ENCODE measurements at regions not wholly inside any gene's neighbourhood (a gene's known extent, or its start where the extent isn't known, plus 50 kb on each side); places are given as distances from the start of the nearest gene placed in this dataset.
A peak's percentile ranks its signal among the peaks of the same experiment; 100 is the strongest.

DNA sequence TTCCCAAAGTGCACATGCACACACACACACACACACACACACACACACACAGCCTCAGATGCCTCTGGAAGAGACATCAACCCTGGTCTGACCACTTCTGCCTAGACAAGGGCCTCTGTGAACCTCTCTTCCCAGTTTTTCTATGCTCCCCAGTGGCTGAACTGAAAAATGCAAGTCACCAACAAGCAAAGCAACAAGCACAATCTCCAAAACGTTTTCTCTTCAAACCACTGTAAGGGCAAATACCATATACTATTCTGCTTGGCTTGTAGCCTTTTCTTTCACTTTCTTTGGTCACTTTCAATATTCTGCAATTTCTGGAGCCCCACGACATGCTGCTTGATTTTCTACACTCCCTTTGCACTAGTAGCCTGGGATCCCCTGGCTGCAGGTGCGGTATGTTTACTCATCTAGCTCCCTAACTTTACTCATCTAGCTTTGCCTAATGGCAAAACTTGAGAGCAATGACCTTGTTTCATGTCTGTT, 121.4 kb upstream of the DST start:
- peak overlapping the region; percentile 56 for H3K27ac ChIP-seq (ENCODE audit: insufficient read depth, low read depth, low read length, poor library complexity, severe bottlenecking)
- H3K4me1 ChIP-seq (ENCODE audit: control insufficient read depth, insufficient read depth, low read length) = peaks cover 7% of the 10 kb centered on the region
- WGBS, 2 experiments = 38 to 53% methylated on average over 3 of the region's 3 CpGs
- no peaks in the 10 kb centered on the region for H3K36me3 ChIP-seq (ENCODE audit: control insufficient read depth, insufficient read depth, low read length)
- H3K27me3 ChIP-seq (ENCODE audit: control insufficient read depth, insufficient read depth, low read length, poor library complexity, severe bottlenecking) = no peaks in the 10 kb centered on the region
- no peak overlapping the region for H3K4me3 ChIP-seq (ENCODE audit: insufficient read depth, low read depth, low read length)
- H3K9me3 ChIP-seq (ENCODE audit: control insufficient read depth, low read length) = no peaks in the 10 kb centered on the region

GRCh38 chr6:56761651-56762050, 119.0 kb upstream of the DST start:
- Histone ChIP-seq H3K4me3 (ENCODE audit: insufficient read depth, low read depth, low read length) (no peak overlapping the region), H3K27ac (ENCODE audit: insufficient read depth, low read depth, low read length, poor library complexity, severe bottlenecking) (no peak overlapping the region), H3K36me3 (ENCODE audit: control insufficient read depth, insufficient read depth, low read length) (no peaks in the 10 kb centered on the region), H3K27me3 (ENCODE audit: control insufficient read depth, insufficient read depth, low read length, poor library complexity, severe bottlenecking) (no peaks in the 10 kb centered on the region), H3K9me3 (ENCODE audit: control insufficient read depth, low read length) (no peaks in the 10 kb centered on the region), H3K4me1 (ENCODE audit: control insufficient read depth, insufficient read depth, low read length) (peaks cover 18% of the 10 kb centered on the region)
- 100% methylated on average over 1 of the region's 1 CpG; no CpG with 5 or more reads in 1 of the 2 experiments for WGBS, 2 experiments

DNA sequence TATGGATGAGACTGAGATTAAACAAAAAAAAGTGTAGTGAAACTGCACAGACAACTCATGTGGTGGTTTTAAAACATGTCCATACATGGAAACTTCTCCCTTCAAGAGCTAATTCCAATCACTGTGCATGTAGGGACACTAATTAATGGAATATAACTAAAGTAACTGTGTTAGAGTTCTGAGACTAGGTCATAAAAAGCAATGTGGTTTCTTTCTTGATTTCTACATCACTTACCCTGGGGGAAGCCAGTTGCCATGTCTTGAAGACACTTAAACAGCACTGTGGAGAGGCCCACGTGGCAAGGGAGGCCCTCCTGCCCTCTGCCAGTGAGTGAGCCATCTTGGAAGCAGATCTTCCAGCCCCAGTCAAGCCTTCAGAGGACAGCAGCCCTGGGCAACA, 118.2 kb upstream of the DST start:
- H3K4me1 ChIP-seq (ENCODE audit: control insufficient read depth, insufficient read depth, low read length) = peaks cover 25% of the 10 kb centered on the region
- no peak overlapping the region for H3K27ac ChIP-seq (ENCODE audit: insufficient read depth, low read depth, low read length, poor library complexity, severe bottlenecking)
- H3K36me3 ChIP-seq (ENCODE audit: control insufficient read depth, insufficient read depth, low read length) = no peaks in the 10 kb centered on the region
- no peaks in the 10 kb centered on the region for H3K9me3 ChIP-seq (ENCODE audit: control insufficient read depth, low read length)
- no peaks in the 10 kb centered on the region for H3K27me3 ChIP-seq (ENCODE audit: control insufficient read depth, insufficient read depth, low read length, poor library complexity, severe bottlenecking)
- 77 to 88% methylated on average over 1 of the region's 1 CpG for WGBS, 2 experiments
- no peak overlapping the region for H3K4me3 ChIP-seq (ENCODE audit: insufficient read depth, low read depth, low read length)

- Histone ChIP-seq H3K9me3 (ENCODE audit: control insufficient read depth, low read length) (no peaks in the 10 kb centered on the region), H3K4me1 (ENCODE audit: control insufficient read depth, insufficient read depth, low read length) (peaks cover 25% of the 10 kb centered on the region), H3K27me3 (ENCODE audit: control insufficient read depth, insufficient read depth, low read length, poor library complexity, severe bottlenecking) (no peaks in the 10 kb centered on the region), H3K27ac (ENCODE audit: insufficient read depth, low read depth, low read length, poor library complexity, severe bottlenecking) (peak overlapping the region; percentile 22), H3K4me3 (ENCODE audit: insufficient read depth, low read depth, low read length) (no peak overlapping the region), H3K36me3 (ENCODE audit: control insufficient read depth, insufficient read depth, low read length) (no peaks in the 10 kb centered on the region)
- 8 to 11% methylated on average over 2 of the region's 2 CpGs for WGBS, 2 experiments
Observed at GRCh38 chr6:56759521-56759920, 116.8 kb upstream of the DST start.

GRCh38 chr6:56758553-56758952, 115.9 kb upstream of the DST start:
- H3K27ac ChIP-seq (ENCODE audit: insufficient read depth, low read depth, low read length, poor library complexity, severe bottlenecking) = peak overlapping the region; percentile 19
- WGBS, 2 experiments = 92 to 94% methylated on average over 2 of the region's 2 CpGs

GRCh38 chr6:56758120-56758519, 115.4 kb upstream of the DST start:
- no peak overlapping the region for H3K4me3 ChIP-seq (ENCODE audit: insufficient read depth, low read depth, low read length)
- peak overlapping the region; percentile 19 for H3K27ac ChIP-seq (ENCODE audit: insufficient read depth, low read depth, low read length, poor library complexity, severe bottlenecking)
- no peaks in the 10 kb centered on the region for H3K27me3 ChIP-seq (ENCODE audit: control insufficient read depth, insufficient read depth, low read length, poor library complexity, severe bottlenecking)
- no peaks in the 10 kb centered on the region for H3K9me3 ChIP-seq (ENCODE audit: control insufficient read depth, low read length)
- no peaks in the 10 kb centered on the region for H3K36me3 ChIP-seq (ENCODE audit: control insufficient read depth, insufficient read depth, low read length)
- H3K4me1 ChIP-seq (ENCODE audit: control insufficient read depth, insufficient read depth, low read length) = peaks cover 25% of the 10 kb centered on the region

More at GRCh38 chr6:56758553-56758952, 115.9 kb upstream of the DST start:
- no peak overlapping the region for H3K4me3 ChIP-seq (ENCODE audit: insufficient read depth, low read depth, low read length)
- peaks cover 25% of the 10 kb centered on the region for H3K4me1 ChIP-seq (ENCODE audit: control insufficient read depth, insufficient read depth, low read length)
- H3K27me3 ChIP-seq (ENCODE audit: control insufficient read depth, insufficient read depth, low read length, poor library complexity, severe bottlenecking) = no peaks in the 10 kb centered on the region
- no peaks in the 10 kb centered on the region for H3K36me3 ChIP-seq (ENCODE audit: control insufficient read depth, insufficient read depth, low read length)
- H3K9me3 ChIP-seq (ENCODE audit: control insufficient read depth, low read length) = no peaks in the 10 kb centered on the region

- H3K36me3 ChIP-seq (ENCODE audit: control insufficient read depth, insufficient read depth, low read length) = no peaks in the 10 kb centered on the region
- H3K4me3 ChIP-seq (ENCODE audit: insufficient read depth, low read depth, low read length) = no peak overlapping the region
- no peaks in the 10 kb centered on the region for H3K9me3 ChIP-seq (ENCODE audit: control insufficient read depth, low read length)
- H3K27ac ChIP-seq (ENCODE audit: insufficient read depth, low read depth, low read length, poor library complexity, severe bottlenecking) = no peak overlapping the region
- WGBS, 2 experiments = 75 to 92% methylated on average over 1 of the region's 1 CpG
- peaks cover 25% of the 10 kb centered on the region for H3K4me1 ChIP-seq (ENCODE audit: control insufficient read depth, insufficient read depth, low read length)
- H3K27me3 ChIP-seq (ENCODE audit: control insufficient read depth, insufficient read depth, low read length, poor library complexity, severe bottlenecking) = no peaks in the 10 kb centered on the region
Observed at GRCh38 chr6:56757588-56757984, 114.9 kb upstream of the DST start.

- Histone ChIP-seq H3K4me1 (ENCODE audit: control insufficient read depth, insufficient read depth, low read length) (peaks cover 25% of the 10 kb centered on the region), H3K36me3 (ENCODE audit: control insufficient read depth, insufficient read depth, low read length) (no peaks in the 10 kb centered on the region), H3K27ac (ENCODE audit: insufficient read depth, low read depth, low read length, poor library complexity, severe bottlenecking) (no peak overlapping the region), H3K9me3 (ENCODE audit: control insufficient read depth, low read length) (no peaks in the 10 kb centered on the region), H3K27me3 (ENCODE audit: control insufficient read depth, insufficient read depth, low read length, poor library complexity, severe bottlenecking) (no peaks in the 10 kb centered on the region), H3K4me3 (ENCODE audit: insufficient read depth, low read depth, low read length) (no peak overlapping the region)
- 100% methylated on average over 1 of the region's 1 CpG for WGBS, 2 experiments
Observed at GRCh38 chr6:56756791-56757587, 114.3 kb upstream of the DST start.

- H3K4me1 ChIP-seq (ENCODE audit: control insufficient read depth, insufficient read depth, low read length) = peaks cover 25% of the 10 kb centered on the region
- H3K27me3 ChIP-seq (ENCODE audit: control insufficient read depth, insufficient read depth, low read length, poor library complexity, severe bottlenecking) = no peaks in the 10 kb centered on the region
- 82 to 84% methylated on average over 4 of the region's 4 CpGs for WGBS, 2 experiments
- no peaks in the 10 kb centered on the region for H3K9me3 ChIP-seq (ENCODE audit: control insufficient read depth, low read length)
- no peak overlapping the region for H3K4me3 ChIP-seq (ENCODE audit: insufficient read depth, low read depth, low read length)
- H3K27ac ChIP-seq (ENCODE audit: insufficient read depth, low read depth, low read length, poor library complexity, severe bottlenecking) = no peak overlapping the region
- H3K36me3 ChIP-seq (ENCODE audit: control insufficient read depth, insufficient read depth, low read length) = no peaks in the 10 kb centered on the region
Observed at GRCh38 chr6:56756219-56756789, 113.6 kb upstream of the DST start.

DNA sequence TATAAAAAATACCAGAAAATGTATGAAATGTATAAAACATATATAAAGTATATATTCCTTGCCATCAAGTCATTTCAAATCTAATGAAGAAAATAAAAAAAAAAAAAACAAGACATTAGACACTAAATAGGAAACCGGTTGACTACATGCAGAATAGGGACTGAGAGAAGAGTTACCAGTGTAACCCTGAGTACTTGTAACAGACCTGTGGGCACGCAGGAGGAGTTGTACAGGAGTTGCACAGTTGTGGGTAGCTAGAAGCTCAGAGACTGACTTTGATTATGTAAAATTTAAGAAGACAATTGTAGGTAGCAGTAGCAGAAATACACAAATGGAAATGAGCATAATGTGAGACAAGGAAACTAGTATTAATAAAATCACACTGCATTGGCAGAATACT, 112.4 kb upstream of the DST start:
- H3K9me3 ChIP-seq (ENCODE audit: control insufficient read depth, low read length) = no peaks in the 10 kb centered on the region
- 92 to 95% methylated on average over 2 of the region's 2 CpGs for WGBS, 2 experiments
- H3K27ac ChIP-seq (ENCODE audit: insufficient read depth, low read depth, low read length, poor library complexity, severe bottlenecking) = no peak overlapping the region
- no peaks in the 10 kb centered on the region for H3K27me3 ChIP-seq (ENCODE audit: control insufficient read depth, insufficient read depth, low read length, poor library complexity, severe bottlenecking)
- H3K4me3 ChIP-seq (ENCODE audit: insufficient read depth, low read depth, low read length) = no peak overlapping the region
- H3K36me3 ChIP-seq (ENCODE audit: control insufficient read depth, insufficient read depth, low read length) = no peaks in the 10 kb centered on the region
- H3K4me1 ChIP-seq (ENCODE audit: control insufficient read depth, insufficient read depth, low read length) = peaks cover 25% of the 10 kb centered on the region

All from ectodermal cell (in vitro differentiated cells).